ENCODE measurements at regions not wholly inside any gene's neighbourhood (a gene's known extent, or its start where the extent isn't known, plus 50 kb on each side); places are given as distances from the start of the nearest gene placed in this dataset.

- no peak for TF ChIP-seq MTERF4 (CRISPR knock-in tag; IDR thresholded peaks at IDR 0.05)
- no peak for TF ChIP-seq SRSF9 (IDR thresholded peaks at IDR 0.05; ENCODE audit: borderline replicate concordance, insufficient read depth, low read depth, low read length, poor library complexity, severe bottlenecking)
- no peak for TF ChIP-seq NR2F1 (CRISPR knock-in tag; IDR thresholded peaks at IDR 0.05)
- no peak for TF ChIP-seq ZNF3 (CRISPR knock-in tag; IDR thresholded peaks at IDR 0.05)
- no peak for TF ChIP-seq MEIS1 (CRISPR knock-in tag; IDR thresholded peaks at IDR 0.05; ENCODE audit: borderline replicate concordance)
- no peak for TF ChIP-seq ZNF24 (IDR thresholded peaks at IDR 0.05)
- TF ChIP-seq ZNF772 (CRISPR knock-in tag; IDR thresholded peaks at IDR 0.05), result no peak
- no peak for TF ChIP-seq ZBTB37 (CRISPR knock-in tag; IDR thresholded peaks at IDR 0.05)
- no peak for TF ChIP-seq ZNF704 (CRISPR knock-in tag; IDR thresholded peaks at IDR 0.05; ENCODE audit: borderline replicate concordance)
- no peak for TF ChIP-seq CBX5 (CRISPR knock-in tag; IDR thresholded peaks at IDR 0.05; ENCODE audit: borderline replicate concordance)
- no peak for TF ChIP-seq SNAPC4 (CRISPR knock-in tag; IDR thresholded peaks at IDR 0.05)
- no peak for TF ChIP-seq KLF16 (CRISPR knock-in tag; IDR thresholded peaks at IDR 0.05)
- no peak for TF ChIP-seq HNRNPK (IDR thresholded peaks at IDR 0.05; ENCODE audit: low read depth, low read length, poor library complexity, severe bottlenecking)
- Histone ChIP-seq H3K27ac (ENCODE audit: extremely low read length, insufficient read depth, low read length) (no peak overlapping the region), H3K4me2 (ENCODE audit: low read depth, low read length) (no peak overlapping the region), H2AFZ (ENCODE audit: low read length) (no peak overlapping the region), H3K9me3 (ENCODE audit: low read length) (no peaks in the 10 kb centered on the region), H3K27me3 (ENCODE audit: control insufficient read depth in 1 of 2, insufficient read depth in 2 of 2, low read length in 2 of 2) (peaks cover 3 to 43% of the 10 kb centered on the region in 2 experiments; a peak in 4 of 5 replicates), H3K79me2 (ENCODE audit: insufficient read depth, low read length) (no peaks in the 10 kb centered on the region), H3K9ac (ENCODE audit: insufficient read depth, low read depth, low read length) (no peak overlapping the region), H3K36me3 (replicated peaks in 1 of 2; ENCODE audit: control insufficient read depth in 1 of 2, insufficient read depth in 2 of 2, low read length in 2 of 2) (no peaks in the 10 kb centered on the region), H3K4me3 (replicated peaks in 1 of 3; ENCODE audit: insufficient read depth in 1 of 3, low read depth in 2 of 3, low read length in 3 of 3) (no peak overlapping the region), H3K4me1 (ENCODE audit: insufficient read depth, low read length) (no peaks in the 10 kb centered on the region), H4K20me1 (ENCODE audit: insufficient read depth, low read length) (no peaks in the 10 kb centered on the region)
- ATAC-seq (no peak), DNase-seq (ENCODE audit: low spot score) (no peak), FAIRE-seq (no peak)
- ChIA-PET POLR2A (no interaction called here), CTCF (ENCODE audit: low intra/inter-chr PET ratio, low total read pairs) (no interaction called here)
- intact Hi-C loops (cut with micrococcal nuclease; ENCODE audit: unreplicated experiment), result no loop called here
- BruUV-seq (replicated peaks), result no TSS peak
- WGBS (ENCODE audit: low lambda C conversion rate), result 43% methylated on average over 4 of the region's 6 CpGs
- in situ Hi-C loops (cut with HindIII; ENCODE audit: extremely low pct_ligation_motif_present, low pct_unique_long_range_greater_than_20kb), result no loop called here
Measured at GRCh38 chr2:129190494-129190893, 789.0 kb upstream of the RAB6C start.
